Prostate gland (tissue), 2 donors: ENCODE measurements at regions not wholly inside any gene's neighbourhood (a gene's known extent, or its start where the extent isn't known, plus 50 kb on each side); places are given as distances from the start of the nearest gene placed in this dataset.

ENCODE experiments used
- POLR2A ChIP-seq: fragments of 450-650 bp; IDR thresholded peaks from one replicate; pipeline ENCODE4 v1.6.1; 2016; ENCODE audit warnings: antibody characterized with exemption, mild to moderate bottlenecking
- TF ChIP-seq, protein P1 (sequence below), 4 experiments: fragments of 200-600 bp in 2 of 4; fragments of 450-650 bp in 2 of 4; sonication (generic) in 2 of 4; IDR thresholded peaks; 1 replicate in 3 of 4; 2 replicates in 1 of 4; pipeline ENCODE4 v1.5.1; 2016 to 2019; ENCODE audit warnings: antibody characterized with exemption in 4 of 4, mild to moderate bottlenecking in 2 of 4, moderate library complexity in 2 of 4

DNA sequence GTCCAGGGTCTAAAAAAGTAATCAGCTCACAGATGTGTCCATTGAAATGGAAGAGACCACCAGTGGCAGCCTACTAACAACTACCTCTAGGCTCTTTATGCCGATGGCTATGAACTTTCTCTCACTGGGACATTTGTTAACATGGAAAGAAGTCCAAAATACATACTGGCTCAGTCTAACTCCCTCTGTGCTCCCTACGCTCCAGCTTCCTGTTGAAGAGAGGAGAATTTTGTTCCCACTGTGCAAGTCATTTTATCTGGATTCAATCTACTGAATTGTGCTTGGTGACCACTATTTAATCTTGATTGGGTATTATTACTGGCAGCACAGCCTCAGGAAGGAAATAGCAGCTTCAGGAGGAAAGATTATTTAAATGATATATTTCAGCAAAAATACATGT is 128.8 kb upstream of the ARGLU1 start:
- TF ChIP-seq, protein P1, sequence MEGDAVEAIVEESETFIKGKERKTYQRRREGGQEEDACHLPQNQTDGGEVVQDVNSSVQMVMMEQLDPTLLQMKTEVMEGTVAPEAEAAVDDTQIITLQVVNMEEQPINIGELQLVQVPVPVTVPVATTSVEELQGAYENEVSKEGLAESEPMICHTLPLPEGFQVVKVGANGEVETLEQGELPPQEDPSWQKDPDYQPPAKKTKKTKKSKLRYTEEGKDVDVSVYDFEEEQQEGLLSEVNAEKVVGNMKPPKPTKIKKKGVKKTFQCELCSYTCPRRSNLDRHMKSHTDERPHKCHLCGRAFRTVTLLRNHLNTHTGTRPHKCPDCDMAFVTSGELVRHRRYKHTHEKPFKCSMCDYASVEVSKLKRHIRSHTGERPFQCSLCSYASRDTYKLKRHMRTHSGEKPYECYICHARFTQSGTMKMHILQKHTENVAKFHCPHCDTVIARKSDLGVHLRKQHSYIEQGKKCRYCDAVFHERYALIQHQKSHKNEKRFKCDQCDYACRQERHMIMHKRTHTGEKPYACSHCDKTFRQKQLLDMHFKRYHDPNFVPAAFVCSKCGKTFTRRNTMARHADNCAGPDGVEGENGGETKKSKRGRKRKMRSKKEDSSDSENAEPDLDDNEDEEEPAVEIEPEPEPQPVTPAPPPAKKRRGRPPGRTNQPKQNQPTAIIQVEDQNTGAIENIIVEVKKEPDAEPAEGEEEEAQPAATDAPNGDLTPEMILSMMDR (IDR thresholded peaks at IDR 0.05), result no peak
- TF ChIP-seq POLR2A, result no peak
